ENCODE measurements at regions not wholly inside any gene's neighbourhood (a gene's known extent, or its start where the extent isn't known, plus 50 kb on each side); places are given as distances from the start of the nearest gene placed in this dataset.
A peak's percentile ranks its signal among the peaks of the same experiment; 100 is the strongest.

GRCh38 chr13:48159401-48159800, 64.5 kb upstream of the MED4 start:
- Histone ChIP-seq H3K9ac (ENCODE audit: low read depth in 1 of 2, low read length in 2 of 2) (no peak overlapping the region), H3K36me3 (ENCODE audit: control insufficient read depth in 4 of 4, insufficient read depth in 3 of 4, low read depth in 1 of 4, low read length in 3 of 4) (no peaks in the 10 kb centered on the region), H3K27ac (ENCODE audit: low read depth in 1 of 2, low read length in 2 of 2) (no peak overlapping the region), H3K9me3 (ENCODE audit: control insufficient read depth in 4 of 4, low read length in 3 of 4) (no peaks in the 10 kb centered on the region), H3K4me1 (ENCODE audit: control insufficient read depth in 4 of 4, insufficient read depth in 4 of 4, low read length in 3 of 4) (peaks cover 0 to 2% (median 0%) of the 10 kb centered on the region in 4 donors), H3K4me3 (ENCODE audit: low read depth in 1 of 3, low read length in 3 of 3) (no peak overlapping the region), H3K27me3 (ENCODE audit: control insufficient read depth in 4 of 4, insufficient read depth in 4 of 4, low read length in 3 of 4) (no peaks in the 10 kb centered on the region)
- no peak for DNase-seq (ENCODE audit: low spot score)
- TF ChIP-seq YY1 (IDR thresholded peaks at IDR 0.05) (no peak), ATF3 (IDR thresholded peaks at IDR 0.05) (no peak), FOXA1 (IDR thresholded peaks at IDR 0.05) (no peak)

- no peak overlapping the region for H3K4me3 ChIP-seq (ENCODE audit: low read depth in 1 of 3, low read length in 3 of 3)
- no peaks in the 10 kb centered on the region for H3K27me3 ChIP-seq (ENCODE audit: control insufficient read depth in 4 of 4, insufficient read depth in 4 of 4, low read length in 3 of 4)
- no peaks in the 10 kb centered on the region for H3K9me3 ChIP-seq (ENCODE audit: control insufficient read depth in 4 of 4, low read length in 3 of 4)
- TF ChIP-seq CTCF (IDR thresholded peaks at IDR 0.05; ENCODE audit: low read depth, low read length, missing input control) (no peak), EGR1 (IDR thresholded peaks at IDR 0.05; ENCODE audit: low read depth in 2 of 2) (no peak), GABPA (IDR thresholded peaks at IDR 0.05 in 1 of 2, conservative IDR thresholded peaks at IDR 0.05 in 1 of 2) (no peak), RXRA (IDR thresholded peaks at IDR 0.05) (no peak), JUND (IDR thresholded peaks at IDR 0.05) (no peak), TAF1 (conservative IDR thresholded peaks at IDR 0.05) (no peak), SP1 (IDR thresholded peaks at IDR 0.05) (no peak), MAX (IDR thresholded peaks at IDR 0.05) (no peak), NR2F2 (IDR thresholded peaks at IDR 0.05) (no peak), FOXA1 (IDR thresholded peaks at IDR 0.05) (no peak), ZBTB33 (IDR thresholded peaks at IDR 0.05) (no peak), REST (IDR thresholded peaks at IDR 0.05) (no peak), YY1 (IDR thresholded peaks at IDR 0.05) (no peak), FOXA2 (IDR thresholded peaks at IDR 0.05) (no peak), RAD21 (IDR thresholded peaks at IDR 0.05) (no peak), HNF4G (IDR thresholded peaks at IDR 0.05) (no peak), ATF3 (IDR thresholded peaks at IDR 0.05) (no peak), HNF4A (conservative IDR thresholded peaks at IDR 0.05) (no peak)
- WGBS = 84% methylated on average over 3 of the region's 3 CpGs
- H3K36me3 ChIP-seq (ENCODE audit: control insufficient read depth in 4 of 4, insufficient read depth in 3 of 4, low read depth in 1 of 4, low read length in 3 of 4) = no peaks in the 10 kb centered on the region
- peak overlapping the region in 1 of 2 donors; percentile 29 for H3K27ac ChIP-seq (ENCODE audit: low read depth in 1 of 2, low read length in 2 of 2)
- no peak for DNase-seq (ENCODE audit: low spot score)
- no peak overlapping the region for H3K9ac ChIP-seq (ENCODE audit: low read depth in 1 of 2, low read length in 2 of 2)
- peaks cover 0 to 2% (median 0%) of the 10 kb centered on the region in 4 donors for H3K4me1 ChIP-seq (ENCODE audit: control insufficient read depth in 4 of 4, insufficient read depth in 4 of 4, low read length in 3 of 4)
These were observed 64.0 kb upstream of the MED4 start for GRCh38 chr13:48158915-48159314.
